Progenitor cell of endocrine pancreas (in vitro differentiated cells): ENCODE measurements at regions not wholly inside any gene's neighbourhood (a gene's known extent, or its start where the extent isn't known, plus 50 kb on each side); places are given as distances from the start of the nearest gene placed in this dataset.
"Not testable (repeated sequence)": the region's sequence is repeated elsewhere in the genome, so short reads cannot be mapped to it uniquely, and the experiment has no call there.

Experiments
- DNase-seq: peaks from one replicate; pipeline ENCODE4 v3.0.0; 2021; ENCODE audit warnings: low spot score; ENCODE audit not compliant: unreplicated experiment
- H3K27ac Mint-ChIP-seq: 2 replicates; pipeline ENCODE4 v1.8.0; 2021; ENCODE audit warnings: mild to moderate bottlenecking, moderate library complexity, mixed read lengths
- H3K27me3 Mint-ChIP-seq: 2 replicates; pipeline ENCODE4 v1.8.0; 2021; ENCODE audit warnings: mixed read lengths
- H3K36me3 Mint-ChIP-seq: 2 replicates; pipeline ENCODE4 v1.8.0; 2022; ENCODE audit warnings: mixed read lengths; ENCODE audit not compliant: insufficient read depth
- H3K4me1 Mint-ChIP-seq: 2 replicates; pipeline ENCODE4 v1.8.0; 2021; ENCODE audit warnings: low read depth, mixed read lengths
- H3K4me3 Mint-ChIP-seq: 2 replicates; pipeline ENCODE4 v1.8.0; 2021; ENCODE audit warnings: low read depth, mild to moderate bottlenecking, moderate library complexity, mixed read lengths
- H3K9me3 Mint-ChIP-seq: 2 replicates; pipeline ENCODE4 v1.8.0; 2021; ENCODE audit warnings: low read depth, mixed read lengths
- CTCF ChIP-seq: fragments of 200-600 bp; sonication (generic); IDR thresholded peaks from one replicate; pipeline ENCODE4 v1.5.0; 2021; ENCODE audit warnings: antibody characterized with exemption, mild to moderate bottlenecking; ENCODE audit not compliant: unreplicated experiment

- Mint-ChIP-seq H3K4me3 (no peak overlapping the region), H3K36me3 (no peaks in the 10 kb centered on the region), H3K9me3 (no peaks in the 10 kb centered on the region), H3K4me1 (peaks cover 20% of the 10 kb centered on the region), H3K27ac (no peak overlapping the region), H3K27me3 (no peaks in the 10 kb centered on the region)
- TF ChIP-seq CTCF = no peak
- DNase-seq = no peak
Measured at GRCh38 chr12:46965880-46966279, 113.5 kb upstream of the PCED1B start.

DNA sequence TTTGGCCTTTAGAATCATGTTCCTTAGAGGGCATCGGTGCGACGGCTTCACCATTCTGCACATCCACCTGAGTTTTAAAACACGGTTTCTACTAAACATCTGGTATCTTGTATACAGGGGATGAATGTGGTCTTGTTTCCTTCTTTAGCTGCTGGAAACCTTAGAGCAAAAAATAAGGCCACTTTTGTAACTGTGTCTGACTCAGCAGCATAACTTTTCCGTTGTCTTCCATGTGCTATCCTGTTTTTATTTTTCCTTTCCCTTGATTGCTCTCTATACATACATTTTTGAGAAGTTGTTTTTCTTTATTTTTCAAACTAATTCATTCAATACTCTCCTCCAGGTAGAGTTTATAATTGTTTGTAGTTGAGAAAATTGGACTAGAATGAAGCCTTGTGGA lies 108.8 kb upstream of the PCED1B start:
- no peak overlapping the region for H3K27ac Mint-ChIP-seq
- TF ChIP-seq CTCF = no peak
- no peak for DNase-seq
- no peaks in the 10 kb centered on the region for H3K36me3 Mint-ChIP-seq
- no peaks in the 10 kb centered on the region for H3K27me3 Mint-ChIP-seq
- no peaks in the 10 kb centered on the region for H3K9me3 Mint-ChIP-seq
- H3K4me3 Mint-ChIP-seq = no peak overlapping the region
- H3K4me1 Mint-ChIP-seq = peaks cover 9% of the 10 kb centered on the region

DNA sequence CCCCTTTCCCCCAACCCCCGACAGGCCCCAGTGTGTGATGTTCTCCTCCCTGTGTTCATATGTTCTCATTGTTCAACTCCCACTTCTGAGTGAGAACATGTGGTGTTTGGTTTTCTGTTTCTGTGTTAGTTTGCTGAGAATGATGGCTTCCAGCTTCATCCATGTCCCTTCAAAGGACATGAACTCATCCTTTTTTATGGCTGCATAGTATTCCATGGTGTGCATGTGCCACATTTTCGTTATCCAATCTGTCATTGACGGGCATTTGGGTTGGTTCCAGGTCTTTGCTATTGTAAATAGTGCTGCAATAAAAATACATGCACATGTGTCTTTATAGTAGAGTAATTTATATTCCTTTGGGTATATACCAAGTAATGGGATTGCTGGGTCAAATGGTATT lies 105.5 kb upstream of the PCED1B start:
- H3K27me3 Mint-ChIP-seq, H3K9me3 Mint-ChIP-seq, H3K36me3 Mint-ChIP-seq, H3K4me3 Mint-ChIP-seq, H3K27ac Mint-ChIP-seq, DNase-seq, H3K4me1 Mint-ChIP-seq: not testable (repeated sequence)

- Mint-ChIP-seq H3K9me3 (peaks cover 3% of the 10 kb centered on the region), H3K27me3 (peaks cover 4% of the 10 kb centered on the region), H3K27ac (no peak overlapping the region), H3K4me1 (no peaks in the 10 kb centered on the region), H3K4me3 (no peak overlapping the region), H3K36me3 (no peaks in the 10 kb centered on the region)
- no peak for DNase-seq
- TF ChIP-seq CTCF = no peak
Measured at GRCh38 chr12:46977871-46978375, 101.5 kb upstream of the PCED1B start.

- Mint-ChIP-seq H3K27ac (no peak overlapping the region), H3K4me1 (peaks cover 5% of the 10 kb centered on the region), H3K36me3 (no peaks in the 10 kb centered on the region), H3K4me3 (no peak overlapping the region), H3K9me3 (peaks cover 3% of the 10 kb centered on the region), H3K27me3 (peaks cover 4% of the 10 kb centered on the region)
- no peak for DNase-seq
- TF ChIP-seq CTCF = no peak
Measured at GRCh38 chr12:46981622-46982021, 97.8 kb upstream of the PCED1B start.

GRCh38 chr12:46982629-46983392 lies 96.6 kb upstream of the PCED1B start:
- TF ChIP-seq CTCF = no peak
- Mint-ChIP-seq H3K4me3 (no peak overlapping the region), H3K36me3 (no peaks in the 10 kb centered on the region), H3K27ac (no peak overlapping the region), H3K9me3 (peaks cover 3% of the 10 kb centered on the region), H3K4me1 (peaks cover 5% of the 10 kb centered on the region), H3K27me3 (peaks cover 4% of the 10 kb centered on the region)
- no peak for DNase-seq
